Chondrocyte (in vitro differentiated cells): ENCODE measurements at regions not wholly inside any gene's neighbourhood (a gene's known extent, or its start where the extent isn't known, plus 50 kb on each side); places are given as distances from the start of the nearest gene placed in this dataset.

Source experiments
- DNase-seq: peaks from one replicate; pipeline ENCODE4 v3.0.0; 2021; ENCODE audit warnings: mixed read lengths, low spot score
- H3K27ac Mint-ChIP-seq: one replicate; pipeline ENCODE4 v1.8.0; 2021; ENCODE audit warnings: mild to moderate bottlenecking, moderate library complexity, mixed read lengths; ENCODE audit not compliant: unreplicated experiment
- H3K27me3 Mint-ChIP-seq: 2 replicates; pipeline ENCODE4 v1.8.0; 2021; ENCODE audit warnings: low read depth, mixed read lengths
- H3K36me3 Mint-ChIP-seq: 2 replicates; pipeline ENCODE4 v1.8.0; 2021; ENCODE audit warnings: low read depth, mixed read lengths
- H3K4me1 Mint-ChIP-seq: 2 replicates; pipeline ENCODE4 v1.8.0; 2021; ENCODE audit warnings: low read depth, mild to moderate bottlenecking, mixed read lengths
- H3K4me3 Mint-ChIP-seq: one replicate; pipeline ENCODE4 v1.8.0; 2021; ENCODE audit warnings: mild to moderate bottlenecking, moderate library complexity, mixed read lengths; ENCODE audit not compliant: unreplicated experiment
- H3K9me3 Mint-ChIP-seq: 2 replicates; pipeline ENCODE4 v1.8.0; 2021; ENCODE audit warnings: low read depth, mixed read lengths
- TF ChIP-seq, protein P1 (sequence below): fragments of 200-600 bp; sonication (generic); IDR thresholded peaks from 2 replicates; pipeline ENCODE4 v1.5.0; 2021; ENCODE audit warnings: antibody characterized with exemption, mild to moderate bottlenecking, moderate library complexity

DNA sequence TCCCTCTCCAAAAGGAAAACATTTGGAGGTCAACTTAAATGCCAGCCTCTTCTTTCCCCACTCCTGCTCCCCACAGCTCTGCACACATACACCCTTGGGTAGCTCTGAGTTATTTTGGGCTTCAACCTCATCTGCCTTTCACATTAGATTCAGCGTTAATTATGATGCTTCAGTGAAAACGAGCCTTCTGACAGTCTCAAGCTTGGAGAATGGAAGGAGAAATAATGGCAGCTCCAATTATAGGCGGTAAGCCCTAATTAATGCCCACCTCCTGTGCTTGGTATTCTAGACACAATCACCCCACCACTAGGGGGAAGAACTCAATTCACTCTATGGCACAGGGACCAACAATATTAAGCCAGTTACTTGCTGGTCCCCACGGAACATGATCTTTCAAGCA is 397.9 kb downstream of the BRINP2 start:
- TF ChIP-seq, protein P1, sequence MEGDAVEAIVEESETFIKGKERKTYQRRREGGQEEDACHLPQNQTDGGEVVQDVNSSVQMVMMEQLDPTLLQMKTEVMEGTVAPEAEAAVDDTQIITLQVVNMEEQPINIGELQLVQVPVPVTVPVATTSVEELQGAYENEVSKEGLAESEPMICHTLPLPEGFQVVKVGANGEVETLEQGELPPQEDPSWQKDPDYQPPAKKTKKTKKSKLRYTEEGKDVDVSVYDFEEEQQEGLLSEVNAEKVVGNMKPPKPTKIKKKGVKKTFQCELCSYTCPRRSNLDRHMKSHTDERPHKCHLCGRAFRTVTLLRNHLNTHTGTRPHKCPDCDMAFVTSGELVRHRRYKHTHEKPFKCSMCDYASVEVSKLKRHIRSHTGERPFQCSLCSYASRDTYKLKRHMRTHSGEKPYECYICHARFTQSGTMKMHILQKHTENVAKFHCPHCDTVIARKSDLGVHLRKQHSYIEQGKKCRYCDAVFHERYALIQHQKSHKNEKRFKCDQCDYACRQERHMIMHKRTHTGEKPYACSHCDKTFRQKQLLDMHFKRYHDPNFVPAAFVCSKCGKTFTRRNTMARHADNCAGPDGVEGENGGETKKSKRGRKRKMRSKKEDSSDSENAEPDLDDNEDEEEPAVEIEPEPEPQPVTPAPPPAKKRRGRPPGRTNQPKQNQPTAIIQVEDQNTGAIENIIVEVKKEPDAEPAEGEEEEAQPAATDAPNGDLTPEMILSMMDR = no peak
- H3K36me3 Mint-ChIP-seq = no peaks in the 10 kb centered on the region
- H3K4me1 Mint-ChIP-seq = no peaks in the 10 kb centered on the region
- no peak overlapping the region for H3K4me3 Mint-ChIP-seq
- no peaks in the 10 kb centered on the region for H3K9me3 Mint-ChIP-seq
- H3K27me3 Mint-ChIP-seq = peaks cover 2% of the 10 kb centered on the region
- DNase-seq = no peak
- H3K27ac Mint-ChIP-seq = no peak overlapping the region

GRCh38 chr1:177567393-177567792 is 396.6 kb downstream of the BRINP2 start:
- TF ChIP-seq, protein P1 = peak; percentile 24
- no peak overlapping the region for H3K27ac Mint-ChIP-seq
- no peaks in the 10 kb centered on the region for H3K4me1 Mint-ChIP-seq
- H3K27me3 Mint-ChIP-seq = peaks cover 2% of the 10 kb centered on the region
- H3K9me3 Mint-ChIP-seq = no peaks in the 10 kb centered on the region
- DNase-seq = no peak
- no peaks in the 10 kb centered on the region for H3K36me3 Mint-ChIP-seq
- no peak overlapping the region for H3K4me3 Mint-ChIP-seq

DNA sequence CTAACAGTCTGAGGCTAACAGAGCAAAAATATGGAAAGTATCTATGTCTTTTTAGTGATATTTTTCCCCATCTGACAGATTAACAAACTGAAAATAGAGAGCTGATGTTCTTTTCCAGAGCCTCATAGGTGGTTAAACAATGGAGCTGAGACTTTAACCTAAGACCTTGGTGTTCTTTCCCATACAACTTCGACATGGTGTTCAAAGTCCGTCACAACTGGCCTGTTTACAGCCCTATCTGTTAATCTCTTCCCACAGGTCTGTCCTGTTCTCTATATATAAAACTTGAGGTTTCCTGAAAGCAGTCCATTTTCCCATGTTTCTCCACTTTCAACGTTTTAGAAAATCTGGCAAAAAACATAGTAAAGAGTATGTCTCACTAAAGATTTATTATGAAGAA is 395.7 kb downstream of the BRINP2 start:
- H3K27ac Mint-ChIP-seq = no peak overlapping the region
- no peaks in the 10 kb centered on the region for H3K9me3 Mint-ChIP-seq
- DNase-seq = no peak
- no peaks in the 10 kb centered on the region for H3K36me3 Mint-ChIP-seq
- no peak overlapping the region for H3K4me3 Mint-ChIP-seq
- no peaks in the 10 kb centered on the region for H3K4me1 Mint-ChIP-seq
- TF ChIP-seq, protein P1 = no peak
- peaks cover 2% of the 10 kb centered on the region for H3K27me3 Mint-ChIP-seq

DNA sequence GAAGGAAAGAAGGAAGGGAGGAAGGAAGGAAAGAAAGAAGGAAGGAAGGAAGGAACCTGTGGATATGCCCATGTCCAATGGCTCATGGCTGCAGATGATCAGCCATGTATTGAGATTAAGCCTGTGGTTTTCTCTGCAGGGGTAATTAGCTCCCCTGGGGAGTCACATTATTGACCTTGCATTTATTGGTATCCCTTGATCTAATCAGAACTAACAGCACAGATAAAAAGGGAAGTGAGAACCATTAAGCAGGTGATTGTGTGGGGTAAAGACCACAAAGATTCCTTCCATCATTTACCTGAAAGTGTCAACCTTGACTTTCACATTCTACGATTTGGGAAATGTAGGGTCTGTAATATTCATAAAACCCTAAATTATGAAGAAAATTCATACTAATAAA is 390.7 kb downstream of the BRINP2 start:
- no peak for DNase-seq
- Mint-ChIP-seq H3K4me1 (no peaks in the 10 kb centered on the region), H3K27ac (no peak overlapping the region), H3K27me3 (no peaks in the 10 kb centered on the region), H3K9me3 (peaks cover 20% of the 10 kb centered on the region), H3K4me3 (no peak overlapping the region), H3K36me3 (no peaks in the 10 kb centered on the region)
- TF ChIP-seq, protein P1 = no peak

DNA sequence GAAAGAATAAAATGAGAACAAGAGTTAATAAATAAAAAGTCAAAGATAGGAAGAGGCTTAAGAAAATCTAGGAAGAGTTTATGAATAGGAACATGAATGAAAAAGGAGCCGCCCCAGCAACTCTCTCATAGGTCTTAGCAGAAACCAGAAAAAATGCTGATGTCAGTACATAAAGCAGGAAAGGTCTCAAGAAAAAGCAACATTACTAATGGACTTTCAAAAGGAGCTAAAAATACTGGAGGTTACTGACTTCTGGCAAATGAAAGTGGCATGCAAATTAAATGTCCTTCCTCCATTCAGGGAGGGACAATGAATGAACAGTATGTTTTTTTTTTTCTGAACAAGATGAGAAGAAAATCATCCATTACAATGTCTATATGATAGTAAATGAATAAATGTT is 387.6 kb downstream of the BRINP2 start:
- H3K4me3 Mint-ChIP-seq = no peak overlapping the region
- no peaks in the 10 kb centered on the region for H3K27me3 Mint-ChIP-seq
- no peak overlapping the region for H3K27ac Mint-ChIP-seq
- H3K4me1 Mint-ChIP-seq = no peaks in the 10 kb centered on the region
- TF ChIP-seq, protein P1 = no peak
- H3K9me3 Mint-ChIP-seq = peaks cover 31% of the 10 kb centered on the region
- no peak for DNase-seq
- H3K36me3 Mint-ChIP-seq = no peaks in the 10 kb centered on the region
